ENCODE measurements at regions not wholly inside any gene's neighbourhood (a gene's known extent, or its start where the extent isn't known, plus 50 kb on each side); places are given as distances from the start of the nearest gene placed in this dataset.

- Histone ChIP-seq H3K4me3 (ENCODE audit: low read depth, low read length) (no peak overlapping the region), H3K27me3 (replicated peaks; ENCODE audit: control insufficient read depth, insufficient read depth, low read length) (no peaks in the 10 kb centered on the region), H3K4me1 (no peaks in the 10 kb centered on the region), H3K36me3 (ENCODE audit: control insufficient read depth, insufficient read depth, low read length) (no peaks in the 10 kb centered on the region), H3K9me3 (no peaks in the 10 kb centered on the region)
- DNase-seq = no peak
- BruUV-seq (replicated peaks) = no TSS peak
- CTCF ChIA-PET = no interaction called here
- peaks cover 14% of the 10 kb centered on the region for H3K27me3 Mint-ChIP-seq (ENCODE audit: insufficient read depth, unreplicated experiment)
- POLR2A ChIA-PET = no interaction called here
- no peak for TF ChIP-seq CTCF (IDR thresholded peaks at IDR 0.05; ENCODE audit: insufficient read depth in 1 of 2, low read depth in 1 of 2, low read length in 1 of 2, severe bottlenecking in 1 of 2, unreplicated experiment in 1 of 2)
- no peak overlapping the region for H3K27ac Mint-ChIP-seq (ENCODE audit: unreplicated experiment)
- H3K36me3 Mint-ChIP-seq (ENCODE audit: insufficient read depth, unreplicated experiment) = no peaks in the 10 kb centered on the region
- intact Hi-C loops (cut with micrococcal nuclease; ENCODE audit: unreplicated experiment) = no loop called here
- peaks cover 8% of the 10 kb centered on the region for H3K9me3 Mint-ChIP-seq (ENCODE audit: unreplicated experiment)
- no peaks in the 10 kb centered on the region for H3K4me1 Mint-ChIP-seq (ENCODE audit: low read depth, unreplicated experiment)
- no peak overlapping the region for H3K4me3 Mint-ChIP-seq (ENCODE audit: unreplicated experiment)
Measured at GRCh38 chr7:106552645-106553445, 108.1 kb downstream of the CCDC71L start.

- CTCF ChIA-PET = no interaction called here
Measured at GRCh38 chr7:106551936-106552335, 109.0 kb downstream of the CCDC71L start.

GRCh38 chr7:106548491-106548890, 112.5 kb downstream of the CCDC71L start:
- peaks cover 5% of the 10 kb centered on the region for H3K27me3 Mint-ChIP-seq (ENCODE audit: insufficient read depth, unreplicated experiment)
- H3K9me3 Mint-ChIP-seq (ENCODE audit: unreplicated experiment) = no peaks in the 10 kb centered on the region
- no peaks in the 10 kb centered on the region for H3K9me3 ChIP-seq
- no peak overlapping the region for H3K27ac Mint-ChIP-seq (ENCODE audit: unreplicated experiment)
- H3K4me1 ChIP-seq = no peaks in the 10 kb centered on the region
- ChIA-PET CTCF (no interaction called here), POLR2A (no interaction called here)
- BruUV-seq (replicated peaks) = no TSS peak
- no peaks in the 10 kb centered on the region for H3K36me3 ChIP-seq (ENCODE audit: control insufficient read depth, insufficient read depth, low read length)
- H3K36me3 Mint-ChIP-seq (ENCODE audit: insufficient read depth, unreplicated experiment) = no peaks in the 10 kb centered on the region
- TF ChIP-seq CTCF (IDR thresholded peaks at IDR 0.05; ENCODE audit: insufficient read depth in 1 of 2, low read depth in 1 of 2, low read length in 1 of 2, severe bottlenecking in 1 of 2, unreplicated experiment in 1 of 2) = no peak
- intact Hi-C loops (cut with micrococcal nuclease; ENCODE audit: unreplicated experiment) = no loop called here
- no peaks in the 10 kb centered on the region for H3K4me1 Mint-ChIP-seq (ENCODE audit: low read depth, unreplicated experiment)
- no peak overlapping the region for H3K4me3 ChIP-seq (ENCODE audit: low read depth, low read length)
- H3K27me3 ChIP-seq (replicated peaks; ENCODE audit: control insufficient read depth, insufficient read depth, low read length) = no peaks in the 10 kb centered on the region
- no peak for DNase-seq
- no peak overlapping the region for H3K4me3 Mint-ChIP-seq (ENCODE audit: unreplicated experiment)

More at GRCh38 chr7:106551936-106552335, 109.0 kb downstream of the CCDC71L start:
- Mint-ChIP-seq H3K4me1 (ENCODE audit: low read depth, unreplicated experiment) (no peaks in the 10 kb centered on the region), H3K36me3 (ENCODE audit: insufficient read depth, unreplicated experiment) (no peaks in the 10 kb centered on the region), H3K4me3 (ENCODE audit: unreplicated experiment) (no peak overlapping the region), H3K27me3 (ENCODE audit: insufficient read depth, unreplicated experiment) (peaks cover 8% of the 10 kb centered on the region), H3K9me3 (ENCODE audit: unreplicated experiment) (peaks cover 8% of the 10 kb centered on the region), H3K27ac (ENCODE audit: unreplicated experiment) (no peak overlapping the region)
- POLR2A ChIA-PET = no interaction called here
- Histone ChIP-seq H3K36me3 (ENCODE audit: control insufficient read depth, insufficient read depth, low read length) (no peaks in the 10 kb centered on the region), H3K4me1 (no peaks in the 10 kb centered on the region), H3K27me3 (replicated peaks; ENCODE audit: control insufficient read depth, insufficient read depth, low read length) (no peaks in the 10 kb centered on the region), H3K4me3 (ENCODE audit: low read depth, low read length) (no peak overlapping the region), H3K9me3 (no peaks in the 10 kb centered on the region)
- no TSS peak for BruUV-seq (replicated peaks)
- intact Hi-C loops (cut with micrococcal nuclease; ENCODE audit: unreplicated experiment) = no loop called here
- no peak for TF ChIP-seq CTCF (IDR thresholded peaks at IDR 0.05; ENCODE audit: insufficient read depth in 1 of 2, low read depth in 1 of 2, low read length in 1 of 2, severe bottlenecking in 1 of 2, unreplicated experiment in 1 of 2)
- no peak for DNase-seq

All from Caco-2 (cell line).